ENCODE measurements at regions not wholly inside any gene's neighbourhood (a gene's known extent, or its start where the extent isn't known, plus 50 kb on each side); places are given as distances from the start of the nearest gene placed in this dataset.
"Not testable (repeated sequence)": the region's sequence is repeated elsewhere in the genome, so short reads cannot be mapped to it uniquely, and the experiment has no call there.

DNA sequence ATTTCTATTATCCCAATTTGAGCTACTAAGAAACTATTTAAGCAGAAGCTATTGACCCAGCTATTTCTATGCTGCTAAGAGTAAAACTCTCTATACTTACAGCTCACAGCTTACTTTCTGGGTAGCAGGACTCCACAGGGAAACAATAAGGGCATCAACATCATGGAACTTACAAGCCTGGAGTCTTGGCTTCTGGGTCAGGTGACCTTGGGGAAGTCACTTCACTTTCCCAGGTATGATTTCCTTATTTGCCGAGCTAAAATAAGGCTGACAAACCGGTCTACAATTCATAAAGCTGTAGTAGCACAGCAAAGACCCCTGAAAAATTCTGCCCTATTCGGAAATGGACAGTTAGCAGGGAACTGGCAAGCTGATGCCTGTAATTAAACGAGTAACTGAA, 278.3 kb upstream of the NR2F2 start:
- peaks cover 2% of the 10 kb centered on the region for H3K4me1 ChIP-seq (ENCODE audit: insufficient read depth, insufficient read length)
- H3K9ac ChIP-seq (ENCODE audit: insufficient read length, low read depth) = no peak overlapping the region
- peaks cover 32% of the 10 kb centered on the region for H3K27me3 ChIP-seq (ENCODE audit: insufficient read depth, insufficient read length)
- no peaks in the 10 kb centered on the region for H3K36me3 ChIP-seq (ENCODE audit: insufficient read depth, insufficient read length, low read length)
- H3K4me3 ChIP-seq (ENCODE audit: insufficient read length, low read depth) = no peak overlapping the region
- peaks cover 6% of the 10 kb centered on the region for H3K9me3 ChIP-seq (ENCODE audit: insufficient read depth, low read length)
- DNase-seq (ENCODE audit: low read depth, low spot score) = no peak
- TF ChIP-seq SUZ12 (IDR thresholded peaks at IDR 0.05; ENCODE audit: extremely low read depth, insufficient read depth, insufficient read length) = no peak
- no peak for TF ChIP-seq YY1 (IDR thresholded peaks at IDR 0.05; ENCODE audit: insufficient read depth, insufficient read length)
- TF ChIP-seq ZNF274 (IDR thresholded peaks at IDR 0.05; ENCODE audit: low read depth, low read length) = no peak

DNA sequence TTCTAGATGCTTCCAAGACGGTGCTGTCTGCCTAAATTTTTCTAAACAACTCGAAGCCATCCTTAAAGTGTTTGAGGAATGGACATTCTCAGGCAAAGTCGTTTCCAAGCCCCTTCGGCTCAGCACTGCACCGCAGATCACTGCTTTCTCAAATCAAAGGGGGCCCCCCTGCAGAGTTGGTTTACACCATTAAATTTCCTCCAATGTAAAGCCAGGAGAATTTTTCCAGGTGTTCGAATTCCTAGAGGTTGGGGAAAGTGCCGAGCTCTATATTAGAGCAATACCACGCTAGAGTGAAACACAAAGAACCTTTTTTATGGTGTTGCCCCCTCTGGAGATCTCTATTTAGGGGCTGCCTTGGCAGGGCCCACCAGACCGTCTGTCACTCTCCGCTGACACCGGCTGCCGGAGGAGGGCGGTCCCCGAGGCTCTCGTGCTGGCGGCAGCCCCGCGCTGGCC, 277.9 kb upstream of the NR2F2 start:
- Histone ChIP-seq H3K9ac (ENCODE audit: insufficient read length, low read depth) (peak overlapping the region; percentile 68), H3K36me3 (ENCODE audit: insufficient read depth, insufficient read length, low read length) (no peaks in the 10 kb centered on the region), H3K27me3 (ENCODE audit: insufficient read depth, insufficient read length) (peaks cover 32% of the 10 kb centered on the region), H3K9me3 (ENCODE audit: insufficient read depth, low read length) (peaks cover 6% of the 10 kb centered on the region), H3K4me1 (ENCODE audit: insufficient read depth, insufficient read length) (peaks cover 2% of the 10 kb centered on the region), H3K4me3 (ENCODE audit: insufficient read length, low read depth) (peak overlapping the region; percentile 36)
- TF ChIP-seq YY1 (IDR thresholded peaks at IDR 0.05; ENCODE audit: insufficient read depth, insufficient read length) (no peak), SUZ12 (IDR thresholded peaks at IDR 0.05; ENCODE audit: extremely low read depth, insufficient read depth, insufficient read length) (no peak), ZNF274 (IDR thresholded peaks at IDR 0.05; ENCODE audit: low read depth, low read length) (no peak)
- no peak for DNase-seq (ENCODE audit: low read depth, low spot score)

DNA sequence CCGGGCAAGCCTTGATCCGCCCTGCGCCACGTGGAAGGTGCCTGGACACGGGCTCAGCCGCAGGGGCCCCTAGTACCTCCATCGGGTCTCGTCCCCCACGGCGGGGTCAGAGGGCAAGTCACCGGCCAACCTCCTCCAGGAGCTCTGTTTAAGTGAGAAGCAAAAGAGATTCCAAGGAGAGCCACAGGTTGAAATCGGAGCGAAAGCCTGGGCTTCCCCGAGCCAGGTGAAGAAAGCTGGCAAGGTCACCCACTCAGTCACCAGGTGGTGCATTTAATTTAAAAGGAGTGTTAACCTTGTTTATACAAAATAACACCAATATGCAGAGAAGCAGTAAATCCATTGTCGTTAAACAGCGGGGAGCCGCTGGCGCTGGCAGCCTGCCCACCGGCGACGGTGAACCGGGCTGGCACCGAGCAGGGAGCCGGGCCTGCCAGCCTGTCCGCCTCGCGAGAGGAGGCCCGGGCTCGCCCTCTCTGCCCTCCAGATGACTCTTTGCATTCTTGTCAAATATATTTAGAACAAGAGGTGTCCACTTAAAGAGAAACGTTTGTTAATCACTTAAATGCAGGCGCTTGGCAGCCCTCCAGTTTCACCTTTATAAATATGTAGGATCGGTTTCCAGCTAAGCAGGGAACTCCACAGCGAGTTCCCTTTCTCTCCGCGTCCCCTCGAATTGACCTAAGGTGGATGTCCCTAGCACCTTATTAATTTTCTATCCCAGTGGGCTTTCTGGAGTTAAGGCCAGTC, 277.3 kb upstream of the NR2F2 start:
- Histone ChIP-seq H3K9ac (ENCODE audit: insufficient read length, low read depth) (peak overlapping the region; percentile 68), H3K4me3 (ENCODE audit: insufficient read length, low read depth) (peak overlapping the region; percentile 36), H3K9me3 (ENCODE audit: insufficient read depth, low read length) (peaks cover 6% of the 10 kb centered on the region), H3K27me3 (ENCODE audit: insufficient read depth, insufficient read length) (peaks cover 32% of the 10 kb centered on the region), H3K4me1 (ENCODE audit: insufficient read depth, insufficient read length) (peaks cover 2% of the 10 kb centered on the region), H3K36me3 (ENCODE audit: insufficient read depth, insufficient read length, low read length) (no peaks in the 10 kb centered on the region)
- no peak for TF ChIP-seq YY1 (IDR thresholded peaks at IDR 0.05; ENCODE audit: insufficient read depth, insufficient read length)
- TF ChIP-seq SUZ12 (IDR thresholded peaks at IDR 0.05; ENCODE audit: extremely low read depth, insufficient read depth, insufficient read length) = no peak
- no peak for TF ChIP-seq ZNF274 (IDR thresholded peaks at IDR 0.05; ENCODE audit: low read depth, low read length)
- no peak for DNase-seq (ENCODE audit: low read depth, low spot score)

DNA sequence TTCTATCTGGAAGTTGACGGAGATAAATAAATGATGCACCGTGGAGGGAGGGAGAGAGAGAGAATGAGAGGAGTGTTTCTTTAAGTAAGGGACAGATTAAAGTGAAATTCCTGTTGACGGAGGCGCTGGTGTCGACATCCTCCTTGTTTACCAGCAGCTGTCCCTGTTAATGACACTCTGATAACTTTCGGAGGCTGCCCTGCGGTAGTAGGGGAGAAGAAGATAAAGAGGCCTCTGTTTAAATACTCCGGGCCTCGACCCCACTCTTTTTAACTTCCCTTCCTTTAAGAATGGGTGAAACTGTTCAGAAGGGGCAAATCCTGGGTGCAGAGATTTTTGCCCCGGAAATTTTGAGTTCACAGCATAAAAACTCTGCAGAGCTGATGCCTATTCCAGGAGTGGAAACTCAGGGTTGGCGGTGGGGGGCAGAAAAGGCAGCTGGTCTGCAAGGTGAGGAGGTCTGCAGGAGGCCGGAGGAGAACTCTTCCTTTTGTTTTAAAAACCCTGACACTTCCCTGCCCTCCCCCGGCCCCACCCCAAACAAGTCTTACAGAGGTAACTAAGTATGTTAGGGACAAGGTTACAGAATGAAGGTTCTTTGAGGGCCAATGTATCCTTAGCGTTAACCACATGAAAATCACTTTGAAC, 276.6 kb upstream of the NR2F2 start:
- TF ChIP-seq ZNF274 (IDR thresholded peaks at IDR 0.05; ENCODE audit: low read depth, low read length) = no peak
- no peak for TF ChIP-seq SUZ12 (IDR thresholded peaks at IDR 0.05; ENCODE audit: extremely low read depth, insufficient read depth, insufficient read length)
- Histone ChIP-seq H3K36me3 (ENCODE audit: insufficient read depth, insufficient read length, low read length) (no peaks in the 10 kb centered on the region), H3K9ac (ENCODE audit: insufficient read length, low read depth) (peak overlapping the region; percentile 12), H3K4me3 (ENCODE audit: insufficient read length, low read depth) (peak overlapping the region; percentile 36), H3K27me3 (ENCODE audit: insufficient read depth, insufficient read length) (peaks cover 31% of the 10 kb centered on the region), H3K9me3 (ENCODE audit: insufficient read depth, low read length) (peaks cover 6% of the 10 kb centered on the region), H3K4me1 (ENCODE audit: insufficient read depth, insufficient read length) (peaks cover 2% of the 10 kb centered on the region)
- DNase-seq (ENCODE audit: low read depth, low spot score) = no peak

DNA sequence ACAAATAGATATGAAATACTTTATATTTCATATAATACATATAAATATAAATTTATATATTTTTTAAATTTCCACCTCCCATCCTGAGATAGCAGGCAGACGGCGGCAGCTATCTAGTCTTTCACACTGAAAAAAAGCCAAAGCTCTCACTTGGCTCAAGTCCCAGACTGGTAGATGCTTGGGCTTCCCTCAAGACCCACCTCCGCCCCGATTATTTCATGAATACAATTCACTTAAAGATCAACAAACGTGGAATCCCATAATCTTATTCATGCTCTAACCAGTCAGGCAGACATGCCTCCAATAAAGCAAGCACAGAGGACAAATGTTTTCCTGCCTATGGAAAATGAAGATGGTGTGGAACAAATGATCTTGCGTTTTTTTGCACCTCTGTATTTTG, 275.9 kb upstream of the NR2F2 start:
- Histone ChIP-seq H3K9me3 (ENCODE audit: insufficient read depth, low read length) (peaks cover 6% of the 10 kb centered on the region), H3K36me3 (ENCODE audit: insufficient read depth, insufficient read length, low read length) (no peaks in the 10 kb centered on the region), H3K27me3 (ENCODE audit: insufficient read depth, insufficient read length) (peaks cover 29% of the 10 kb centered on the region), H3K4me1 (ENCODE audit: insufficient read depth, insufficient read length) (peaks cover 2% of the 10 kb centered on the region), H3K4me3 (ENCODE audit: insufficient read length, low read depth) (no peak overlapping the region), H3K9ac (ENCODE audit: insufficient read length, low read depth) (no peak overlapping the region)
- no peak for DNase-seq (ENCODE audit: low read depth, low spot score)
- TF ChIP-seq ZNF274 (IDR thresholded peaks at IDR 0.05; ENCODE audit: low read depth, low read length) (no peak), YY1 (IDR thresholded peaks at IDR 0.05; ENCODE audit: insufficient read depth, insufficient read length) (no peak), SUZ12 (IDR thresholded peaks at IDR 0.05; ENCODE audit: extremely low read depth, insufficient read depth, insufficient read length) (no peak)

DNA sequence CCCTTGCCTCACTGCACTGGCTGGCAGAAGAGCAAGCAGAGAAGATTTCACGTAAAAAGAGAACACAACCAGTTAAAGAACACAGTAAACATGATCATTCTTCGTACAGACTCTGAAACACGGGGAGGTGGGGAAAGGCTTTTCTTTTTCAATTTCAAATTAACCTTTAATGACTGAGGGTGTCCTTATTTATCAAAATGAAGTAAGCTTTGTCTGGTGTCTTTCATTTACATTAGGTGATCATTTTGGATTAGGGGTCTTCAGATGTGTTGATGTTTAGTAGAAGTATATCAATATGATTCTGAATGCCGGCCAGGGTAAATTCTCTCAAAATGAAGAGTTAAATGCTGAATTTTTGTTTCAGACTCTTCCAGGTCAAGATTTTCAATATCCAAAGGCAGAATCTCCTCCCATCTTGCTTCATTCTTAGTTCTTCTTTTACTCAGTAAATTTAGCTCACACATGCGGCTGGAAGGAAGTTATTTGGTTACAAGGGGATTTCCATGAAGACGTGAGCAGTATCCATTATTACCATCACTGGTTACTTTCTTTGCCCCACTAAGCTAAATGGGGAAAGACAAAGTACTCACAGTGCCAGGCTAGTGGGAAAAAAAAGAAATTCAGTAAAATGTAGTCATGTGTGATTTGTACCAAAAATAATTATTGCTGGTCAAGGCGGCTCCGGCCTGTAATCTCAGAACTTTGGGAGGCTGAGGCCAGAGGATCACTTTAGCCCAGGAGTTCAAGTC, 272.2 kb upstream of the NR2F2 start:
- Histone ChIP-seq H3K36me3 (ENCODE audit: insufficient read depth, insufficient read length, low read length) (no peaks in the 10 kb centered on the region), H3K4me3 (ENCODE audit: insufficient read length, low read depth) (no peak overlapping the region), H3K4me1 (ENCODE audit: insufficient read depth, insufficient read length) (no peaks in the 10 kb centered on the region), H3K9me3 (ENCODE audit: insufficient read depth, low read length) (peaks cover 12% of the 10 kb centered on the region), H3K27me3 (ENCODE audit: insufficient read depth, insufficient read length) (peaks cover 13% of the 10 kb centered on the region), H3K9ac (ENCODE audit: insufficient read length, low read depth) (no peak overlapping the region)
- TF ChIP-seq YY1 (IDR thresholded peaks at IDR 0.05; ENCODE audit: insufficient read depth, insufficient read length) (no peak), SUZ12 (IDR thresholded peaks at IDR 0.05; ENCODE audit: extremely low read depth, insufficient read depth, insufficient read length) (no peak), ZNF274 (IDR thresholded peaks at IDR 0.05; ENCODE audit: low read depth, low read length) (no peak)
- DNase-seq (ENCODE audit: low read depth, low spot score) = no peak

DNA sequence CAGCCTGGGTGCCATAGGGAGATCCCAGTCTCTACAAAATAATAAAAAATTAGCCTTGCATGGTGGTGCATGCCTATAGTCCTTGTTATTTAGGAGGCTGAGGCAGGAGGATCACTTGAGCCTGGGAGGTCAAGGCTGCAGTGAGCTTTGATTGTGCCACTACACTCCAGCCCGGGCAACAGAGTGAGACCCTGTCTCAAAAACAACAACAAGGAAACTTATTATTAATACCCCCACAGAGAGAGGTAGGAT, 271.7 kb upstream of the NR2F2 start:
- DNase-seq (ENCODE audit: low read depth, low spot score); H3K36me3 ChIP-seq (ENCODE audit: insufficient read depth, insufficient read length, low read length); H3K4me1 ChIP-seq (ENCODE audit: insufficient read depth, insufficient read length); H3K9ac ChIP-seq (ENCODE audit: insufficient read length, low read depth); H3K4me3 ChIP-seq (ENCODE audit: insufficient read length, low read depth): not testable (repeated sequence)
- Histone ChIP-seq H3K27me3 (ENCODE audit: insufficient read depth, insufficient read length) (peaks cover 13% of the 10 kb centered on the region), H3K9me3 (ENCODE audit: insufficient read depth, low read length) (peaks cover 12% of the 10 kb centered on the region)

DNA sequence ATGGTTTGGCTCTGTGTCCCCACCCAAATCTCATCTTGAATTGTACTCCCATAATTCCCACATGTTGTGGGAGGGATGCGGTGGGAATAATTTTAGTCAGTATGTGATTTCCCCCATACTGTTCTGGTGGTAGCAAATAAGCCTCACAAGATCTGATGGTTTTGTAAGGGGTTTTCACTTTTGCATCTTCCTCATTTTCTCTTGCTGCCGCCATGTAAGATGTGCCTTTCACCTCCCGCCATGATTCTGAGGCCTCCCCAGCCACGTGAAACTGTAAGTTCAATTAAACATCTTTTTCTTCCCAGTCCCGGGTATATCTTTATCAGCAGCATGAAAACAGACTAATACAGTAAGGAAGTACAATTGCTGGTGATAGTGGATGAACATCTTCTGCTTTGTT, 269.9 kb upstream of the NR2F2 start:
- not testable (repeated sequence) for H3K27me3 ChIP-seq (ENCODE audit: insufficient read depth, insufficient read length); H3K4me1 ChIP-seq (ENCODE audit: insufficient read depth, insufficient read length); H3K4me3 ChIP-seq (ENCODE audit: insufficient read length, low read depth); DNase-seq (ENCODE audit: low read depth, low spot score); H3K9ac ChIP-seq (ENCODE audit: insufficient read length, low read depth); H3K36me3 ChIP-seq (ENCODE audit: insufficient read depth, insufficient read length, low read length)
- H3K9me3 ChIP-seq (ENCODE audit: insufficient read depth, low read length) = peaks cover 14% of the 10 kb centered on the region
